NCI-H2107 (cell line): ENCODE measurements at regions not wholly inside any gene's neighbourhood (a gene's known extent, or its start where the extent isn't known, plus 50 kb on each side); places are given as distances from the start of the nearest gene placed in this dataset.

Experiments used
- DNase-seq: peaks from one replicate; lab custom pipeline; 2025; lab: John Stamatoyannopoulos, UW

DNA sequence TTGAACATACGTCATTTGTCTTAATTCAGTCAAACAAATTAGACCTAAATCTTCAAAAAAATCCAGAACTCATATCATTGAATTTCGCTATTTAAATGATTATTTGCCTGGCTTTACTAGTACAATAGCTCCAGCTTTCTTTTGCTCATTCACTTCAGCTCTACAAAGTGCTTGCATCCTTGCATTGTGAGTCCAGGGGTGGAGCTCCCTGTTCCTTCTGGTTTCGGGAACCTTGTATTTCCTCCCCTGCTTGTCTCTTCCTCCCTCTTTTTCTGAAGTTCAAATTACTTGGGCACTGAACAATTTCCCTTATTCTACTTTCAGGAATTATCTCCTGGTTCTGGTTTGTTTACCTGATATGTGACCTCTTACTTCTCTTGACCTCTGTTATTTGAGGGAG, 58.1 kb upstream of the KITLG start:
- no peak for DNase-seq

DNA sequence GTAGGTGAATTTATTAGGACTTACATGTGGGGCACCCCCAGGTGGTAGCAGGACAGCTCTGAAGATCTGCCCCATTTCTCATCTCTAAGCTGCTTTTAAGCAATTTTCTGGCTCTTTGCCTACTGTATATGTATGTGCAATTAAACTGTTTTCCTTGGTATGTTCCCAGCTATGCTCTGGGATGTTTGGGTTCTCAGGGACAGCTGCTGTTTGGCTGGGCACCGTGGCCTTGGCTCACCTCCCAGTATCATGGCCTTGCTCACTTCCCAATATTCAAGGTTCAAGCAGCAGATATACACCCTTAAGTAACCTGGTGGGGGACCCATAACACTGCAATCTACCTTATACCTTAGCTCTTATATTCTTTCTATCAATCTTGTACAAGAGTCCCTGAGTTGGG, 53.7 kb upstream of the KITLG start:
- DNase-seq = no peak

- no peak for DNase-seq
These were observed 53.0 kb upstream of the KITLG start for GRCh38 chr12:88633312-88633711.

- no peak for DNase-seq
These were observed 50.3 kb upstream of the KITLG start for GRCh38 chr12:88630561-88630960.
